ENCODE measurements at regions not wholly inside any gene's neighbourhood (a gene's known extent, or its start where the extent isn't known, plus 50 kb on each side); places are given as distances from the start of the nearest gene placed in this dataset.
"Not testable (repeated sequence)": the region's sequence is repeated elsewhere in the genome, so short reads cannot be mapped to it uniquely, and the experiment has no call there.

GRCh38 chr12:83753205-83753604 is 1066.5 kb downstream of the TMTC2 start:
- DNase-seq (ENCODE audit: low spot score), result no peak
- no peak for TF ChIP-seq CTCF (IDR thresholded peaks at IDR 0.05; ENCODE audit: borderline replicate concordance, control extremely low read depth, extremely low read depth, insufficient read depth, missing control alignments)
- in situ Hi-C loops (cut with MboI; ENCODE audit: low sequenced_read_pairs, unreplicated experiment), result no loop called here

- TF ChIP-seq CTCF (IDR thresholded peaks at IDR 0.05; ENCODE audit: borderline replicate concordance, control extremely low read depth, extremely low read depth, insufficient read depth, missing control alignments), result no peak
- in situ Hi-C loops (cut with MboI; ENCODE audit: low sequenced_read_pairs, unreplicated experiment), result no loop called here
- no peak for DNase-seq (ENCODE audit: low spot score)
Measured at GRCh38 chr12:83739607-83740006, 1052.9 kb downstream of the TMTC2 start.

- DNase-seq (ENCODE audit: low spot score), result no peak
- in situ Hi-C loops (cut with MboI; ENCODE audit: low sequenced_read_pairs, unreplicated experiment), result no loop called here
- no peak for TF ChIP-seq CTCF (IDR thresholded peaks at IDR 0.05; ENCODE audit: borderline replicate concordance, control extremely low read depth, extremely low read depth, insufficient read depth, missing control alignments)
Measured at GRCh38 chr12:83710851-83711250, 1024.1 kb downstream of the TMTC2 start.

GRCh38 chr12:83709899-83710298 is 1023.2 kb downstream of the TMTC2 start:
- in situ Hi-C loops (cut with MboI; ENCODE audit: low sequenced_read_pairs, unreplicated experiment), result no loop called here
- no peak for TF ChIP-seq CTCF (IDR thresholded peaks at IDR 0.05; ENCODE audit: borderline replicate concordance, control extremely low read depth, extremely low read depth, insufficient read depth, missing control alignments)
- no peak for DNase-seq (ENCODE audit: low spot score)

- no peak for TF ChIP-seq CTCF (IDR thresholded peaks at IDR 0.05; ENCODE audit: borderline replicate concordance, control extremely low read depth, extremely low read depth, insufficient read depth, missing control alignments)
- no peak for DNase-seq (ENCODE audit: low spot score)
- in situ Hi-C loops (cut with MboI; ENCODE audit: low sequenced_read_pairs, unreplicated experiment), result no loop called here
Measured at GRCh38 chr12:83700838-83701237, 1014.1 kb downstream of the TMTC2 start.

- in situ Hi-C loops (cut with MboI; ENCODE audit: low sequenced_read_pairs, unreplicated experiment); DNase-seq (ENCODE audit: low spot score): not testable (repeated sequence)
Measured at GRCh38 chr12:83696311-83696710, 1009.6 kb downstream of the TMTC2 start.

GRCh38 chr12:83691730-83692129 is 1005.0 kb downstream of the TMTC2 start:
- in situ Hi-C loops (cut with MboI; ENCODE audit: low sequenced_read_pairs, unreplicated experiment), result no loop called here
- no peak for TF ChIP-seq CTCF (IDR thresholded peaks at IDR 0.05; ENCODE audit: borderline replicate concordance, control extremely low read depth, extremely low read depth, insufficient read depth, missing control alignments)
- no peak for DNase-seq (ENCODE audit: low spot score)
